GM23338 (cell line): ENCODE measurements at regions not wholly inside any gene's neighbourhood (a gene's known extent, or its start where the extent isn't known, plus 50 kb on each side); places are given as distances from the start of the nearest gene placed in this dataset.

Source experiments
- CREB1 ChIP-seq: fragments of 250-450 bp; sonication (Bioruptor Pico); IDR thresholded peaks from 2 replicates; pipeline ENCODE4 v1.5.0; 2020; ENCODE audit warnings: low read depth, mild to moderate bottlenecking, moderate library complexity
- EZH2 ChIP-seq: fragments of 200-600 bp; sonication (generic); IDR thresholded peaks from one replicate; pipeline ENCODE4 v1.8.0; 2017; ENCODE audit warnings: antibody characterized with exemption, mild to moderate bottlenecking, low read depth; ENCODE audit not compliant: unreplicated experiment
- EZH2phosphoT487 ChIP-seq: fragments of 200-600 bp; sonication (generic); IDR thresholded peaks from one replicate; pipeline ENCODE4 v1.8.1; 2018; ENCODE audit warnings: antibody characterized with exemption; ENCODE audit not compliant: unreplicated experiment
- NANOG ChIP-seq: IDR thresholded peaks from 2 replicates; pipeline ENCODE4 v1.6.1; 2016; ENCODE audit warnings: antibody characterized with exemption, borderline replicate concordance
- POLR2AphosphoS5 ChIP-seq: IDR thresholded peaks from 2 replicates; pipeline ENCODE4 v1.6.1; 2016; ENCODE audit warnings: antibody characterized with exemption, low read depth
- TF ChIP-seq, protein P1 (sequence below), 2 experiments: fragments of 200-600 bp in 1 of 2; sonication (generic) in 1 of 2; conservative IDR thresholded peaks; 2 replicates each; pipeline versions ENCODE4 v1.5.1 to v1.6.1; 2016 to 2017; ENCODE audit warnings: antibody characterized with exemption in 2 of 2, low read depth in 2 of 2, mild to moderate bottlenecking in 2 of 2, moderate library complexity in 1 of 2

GRCh38 chr1:4380564-4381168, 273.7 kb upstream of the AJAP1 start:
- TF ChIP-seq, protein P1, sequence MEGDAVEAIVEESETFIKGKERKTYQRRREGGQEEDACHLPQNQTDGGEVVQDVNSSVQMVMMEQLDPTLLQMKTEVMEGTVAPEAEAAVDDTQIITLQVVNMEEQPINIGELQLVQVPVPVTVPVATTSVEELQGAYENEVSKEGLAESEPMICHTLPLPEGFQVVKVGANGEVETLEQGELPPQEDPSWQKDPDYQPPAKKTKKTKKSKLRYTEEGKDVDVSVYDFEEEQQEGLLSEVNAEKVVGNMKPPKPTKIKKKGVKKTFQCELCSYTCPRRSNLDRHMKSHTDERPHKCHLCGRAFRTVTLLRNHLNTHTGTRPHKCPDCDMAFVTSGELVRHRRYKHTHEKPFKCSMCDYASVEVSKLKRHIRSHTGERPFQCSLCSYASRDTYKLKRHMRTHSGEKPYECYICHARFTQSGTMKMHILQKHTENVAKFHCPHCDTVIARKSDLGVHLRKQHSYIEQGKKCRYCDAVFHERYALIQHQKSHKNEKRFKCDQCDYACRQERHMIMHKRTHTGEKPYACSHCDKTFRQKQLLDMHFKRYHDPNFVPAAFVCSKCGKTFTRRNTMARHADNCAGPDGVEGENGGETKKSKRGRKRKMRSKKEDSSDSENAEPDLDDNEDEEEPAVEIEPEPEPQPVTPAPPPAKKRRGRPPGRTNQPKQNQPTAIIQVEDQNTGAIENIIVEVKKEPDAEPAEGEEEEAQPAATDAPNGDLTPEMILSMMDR (conservative IDR thresholded peaks at IDR 0.05; ENCODE audit: low read depth in 2 of 2): no peak
- TF ChIP-seq POLR2AphosphoS5: no peak
- TF ChIP-seq EZH2: no peak
- TF ChIP-seq EZH2phosphoT487: no peak
- TF ChIP-seq CREB1 (CRISPR knock-in tag): no peak
- TF ChIP-seq NANOG: no peak
